Loucy (cell line): ENCODE measurements at regions not wholly inside any gene's neighbourhood (a gene's known extent, or its start where the extent isn't known, plus 50 kb on each side); places are given as distances from the start of the nearest gene placed in this dataset.
"Not testable (repeated sequence)": the region's sequence is repeated elsewhere in the genome, so short reads cannot be mapped to it uniquely, and the experiment has no call there.

ENCODE experiments used
- H2AFZ ChIP-seq: fragments of 200-600 bp; sonication (generic); 2 replicates; pipeline ENCODE4 v1.6.0; 2016; ENCODE audit warnings: antibody characterized with exemption, mild to moderate bottlenecking, low read length, moderate library complexity
- H3F3A ChIP-seq: fragments of 200-600 bp; 2 replicates; pipeline ENCODE4 v1.6.0; 2016; ENCODE audit warnings: antibody characterized with exemption, low read depth, mild to moderate bottlenecking
- H3K27me3 ChIP-seq: fragments of 200-600 bp; sonication (generic); 2 replicates; pipeline ENCODE4 v1.6.1; 2014; ENCODE audit warnings: low read length, mild to moderate bottlenecking; ENCODE audit not compliant: insufficient read depth, poor library complexity, severe bottlenecking
- H3K36me3 ChIP-seq: fragments of 200-600 bp; sonication (generic); 2 replicates; pipeline ENCODE4 v1.6.1; 2016; ENCODE audit warnings: low read length; ENCODE audit not compliant: insufficient read depth
- H3K4me1 ChIP-seq: fragments of 200-600 bp; sonication (generic); 2 replicates; pipeline ENCODE4 v1.5.1; 2014; ENCODE audit warnings: low read length, mild to moderate bottlenecking; ENCODE audit not compliant: insufficient read depth, poor library complexity, severe bottlenecking
- H3K4me2 ChIP-seq: fragments of 200-600 bp; sonication (generic); 2 replicates; pipeline ENCODE4 v1.6.0; 2014; ENCODE audit warnings: antibody characterized with exemption, low read length, low read depth, mild to moderate bottlenecking; ENCODE audit not compliant: poor library complexity, severe bottlenecking
- H3K4me3 ChIP-seq: fragments of 200-600 bp; sonication (generic); 2 replicates; pipeline ENCODE4 v1.5.1; 2014; ENCODE audit warnings: low read length, mild to moderate bottlenecking, mixed read lengths; ENCODE audit not compliant: poor library complexity, severe bottlenecking
- H3K79me2 ChIP-seq: fragments of 200-600 bp; sonication (generic); 2 replicates; pipeline ENCODE4 v1.6.1; 2014; ENCODE audit warnings: low read length; ENCODE audit not compliant: insufficient read depth
- H3K9ac ChIP-seq: fragments of 200-600 bp; sonication (generic); 2 replicates; pipeline ENCODE4 v1.6.0; 2014; ENCODE audit warnings: mild to moderate bottlenecking, low read depth, low read length, moderate library complexity; ENCODE audit not compliant: poor library complexity, severe bottlenecking
- H3K9me2 ChIP-seq: fragments of 200-600 bp; sonication (generic); replicated peaks from 2 replicates; pipeline ENCODE4 v1.6.1; 2016; ENCODE audit warnings: low read depth, low read length, mixed read lengths
- H3K9me3 ChIP-seq: fragments of 200-600 bp; sonication (generic); 2 replicates; pipeline ENCODE4 v1.6.1; 2014; ENCODE audit warnings: mild to moderate bottlenecking, antibody characterized with exemption, low read length, low read depth; ENCODE audit not compliant: insufficient read depth
- H4K20me1 ChIP-seq: fragments of 200-600 bp; sonication (generic); 2 replicates; pipeline ENCODE4 v1.6.0; 2014; ENCODE audit warnings: antibody characterized with exemption, low read length, mild to moderate bottlenecking; ENCODE audit not compliant: insufficient read depth, poor library complexity, severe bottlenecking
- EZH2phosphoT487 ChIP-seq: fragments of 200-600 bp; IDR thresholded peaks from 2 replicates; pipeline ENCODE4 v1.6.1; 2018; ENCODE audit warnings: antibody characterized with exemption, mild to moderate bottlenecking, moderate library complexity, borderline replicate concordance
- TF ChIP-seq, protein P1 (sequence below): fragments of 200-600 bp; sonication (generic); conservative IDR thresholded peaks from 2 replicates; pipeline ENCODE4 v1.5.1; 2014; ENCODE audit warnings: mild to moderate bottlenecking, antibody characterized with exemption, low read length

GRCh38 chr14:89469210-89470198 is 52.5 kb upstream of the FOXN3 start:
- Histone ChIP-seq H2AFZ (no peak overlapping the region), H3K36me3 (no peaks in the 10 kb centered on the region; the same call in 1 of the 2 replicates), H3K4me1 (peaks cover 35% of the 10 kb centered on the region), H3K4me2 (no peak overlapping the region), H3K9me2 (no peaks in the 10 kb centered on the region), H3K79me2 (peaks cover 11% of the 10 kb centered on the region), H3K9ac (no peak overlapping the region), H3K9me3 (no peaks in the 10 kb centered on the region; the same call in 1 of the 2 replicates), H3K27me3 (no peaks in the 10 kb centered on the region), H3K4me3 (no peak overlapping the region), H4K20me1 (no peaks in the 10 kb centered on the region), H3F3A (no peaks in the 10 kb centered on the region)
- no peak for TF ChIP-seq EZH2phosphoT487
- TF ChIP-seq, protein P1, sequence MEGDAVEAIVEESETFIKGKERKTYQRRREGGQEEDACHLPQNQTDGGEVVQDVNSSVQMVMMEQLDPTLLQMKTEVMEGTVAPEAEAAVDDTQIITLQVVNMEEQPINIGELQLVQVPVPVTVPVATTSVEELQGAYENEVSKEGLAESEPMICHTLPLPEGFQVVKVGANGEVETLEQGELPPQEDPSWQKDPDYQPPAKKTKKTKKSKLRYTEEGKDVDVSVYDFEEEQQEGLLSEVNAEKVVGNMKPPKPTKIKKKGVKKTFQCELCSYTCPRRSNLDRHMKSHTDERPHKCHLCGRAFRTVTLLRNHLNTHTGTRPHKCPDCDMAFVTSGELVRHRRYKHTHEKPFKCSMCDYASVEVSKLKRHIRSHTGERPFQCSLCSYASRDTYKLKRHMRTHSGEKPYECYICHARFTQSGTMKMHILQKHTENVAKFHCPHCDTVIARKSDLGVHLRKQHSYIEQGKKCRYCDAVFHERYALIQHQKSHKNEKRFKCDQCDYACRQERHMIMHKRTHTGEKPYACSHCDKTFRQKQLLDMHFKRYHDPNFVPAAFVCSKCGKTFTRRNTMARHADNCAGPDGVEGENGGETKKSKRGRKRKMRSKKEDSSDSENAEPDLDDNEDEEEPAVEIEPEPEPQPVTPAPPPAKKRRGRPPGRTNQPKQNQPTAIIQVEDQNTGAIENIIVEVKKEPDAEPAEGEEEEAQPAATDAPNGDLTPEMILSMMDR, result no peak

- Histone ChIP-seq H4K20me1 (no peaks in the 10 kb centered on the region), H3K36me3 (no peaks in the 10 kb centered on the region; the same call in 1 of the 2 replicates), H3K9ac (no peak overlapping the region), H3K79me2 (peaks cover 11% of the 10 kb centered on the region), H3K9me3 (no peaks in the 10 kb centered on the region; the same call in 1 of the 2 replicates), H3K9me2 (no peaks in the 10 kb centered on the region), H3F3A (no peaks in the 10 kb centered on the region), H3K4me2 (no peak overlapping the region), H3K27me3 (no peaks in the 10 kb centered on the region), H3K4me3 (no peak overlapping the region), H3K4me1 (peaks cover 35% of the 10 kb centered on the region), H2AFZ (no peak overlapping the region)
- TF ChIP-seq, protein P1, result peak; percentile 29; the same call in 1 of the 2 replicates
- TF ChIP-seq EZH2phosphoT487, result no peak
Observed at GRCh38 chr14:89468566-89468965, 51.5 kb upstream of the FOXN3 start.

- peaks cover 35% of the 10 kb centered on the region for H3K4me1 ChIP-seq
Observed at GRCh38 chr14:89468030-89468429, 51.0 kb upstream of the FOXN3 start.

More at GRCh38 chr14:89468030-89468429, 51.0 kb upstream of the FOXN3 start:
- H3K9me3 ChIP-seq, H3K36me3 ChIP-seq, H3K9ac ChIP-seq, H2AFZ ChIP-seq, H3K4me2 ChIP-seq, H3K4me3 ChIP-seq, H3K27me3 ChIP-seq, H3F3A ChIP-seq, H3K9me2 ChIP-seq, H4K20me1 ChIP-seq: not testable (repeated sequence)
- H3K79me2 ChIP-seq, result peaks cover 11% of the 10 kb centered on the region
